H1 (cell line): ENCODE measurements at regions not wholly inside any gene's neighbourhood (a gene's known extent, or its start where the extent isn't known, plus 50 kb on each side); places are given as distances from the start of the nearest gene placed in this dataset.

Experiments
- CTCF ChIA-PET: fragments of 300-600 bp; sonication (Branson Sonifier 250); formaldehyde crosslinking; loops from one replicate; lab custom pipeline; 2021; ENCODE audit not compliant: partially characterized antibody; lab: Charles Lee
- POLR2A ChIA-PET: fragments of 300-600 bp; sonication (Branson Sonifier 250); formaldehyde crosslinking; loops from one replicate; lab custom pipeline; 2021; ENCODE audit warnings: inconsistent platforms; ENCODE audit not compliant: partially characterized antibody; lab: Charles Lee
- DNase-seq, 2 experiments: peaks; one replicate each; pipeline versions ENCODE4 v3.0.0 to v3.0.0-alpha.2; 2010 to 2022; ENCODE audit warnings: low spot score in 2 of 2, low read depth in 1 of 2, mixed read lengths in 1 of 2
- FAIRE-seq: peaks from 2 replicates; lab custom pipeline; 2011; peaks lifted over from hg19 to GRCh38; lab: Jason Lieb, UNC
- H2AFZ ChIP-seq: 2 replicates; pipeline ENCODE4 v1.8.1; 2012; ENCODE audit warnings: low read length, inconsistent platforms
- H2AK5ac ChIP-seq: 2 replicates; pipeline ENCODE4 v1.6.1; 2013; ENCODE audit warnings: low read depth, low read length
- H2BK120ac ChIP-seq: replicated peaks from 2 replicates; pipeline ENCODE3; 2013; ENCODE audit warnings: low read depth, low read length, inconsistent platforms
- H2BK12ac ChIP-seq: 2 replicates; pipeline ENCODE4 v1.6.1; 2013; ENCODE audit warnings: low read depth, low read length
- H2BK15ac ChIP-seq: 2 replicates; pipeline ENCODE4 v1.6.1; 2013; ENCODE audit warnings: low read length
- H2BK20ac ChIP-seq: 2 replicates; pipeline ENCODE4 v1.6.1; 2013; ENCODE audit warnings: low read length
- H2BK5ac ChIP-seq: 2 replicates; pipeline ENCODE4 v1.6.1; 2013; ENCODE audit warnings: low read depth, low read length
- H3K14ac ChIP-seq: 2 replicates; pipeline ENCODE4 v1.6.1; 2013; ENCODE audit warnings: inconsistent platforms; ENCODE audit not compliant: insufficient read length
- H3K18ac ChIP-seq: 2 replicates; pipeline ENCODE4 v1.6.1; 2013; ENCODE audit warnings: low read length; ENCODE audit errors: extremely low read depth
- H3K23ac ChIP-seq: 2 replicates; pipeline ENCODE4 v1.6.1; 2013; ENCODE audit warnings: inconsistent platforms; ENCODE audit not compliant: insufficient read length
- H3K23me2 ChIP-seq: 2 replicates; pipeline ENCODE4 v1.6.1; 2013; ENCODE audit warnings: low read depth, low read length
- H3K27ac ChIP-seq: 2 replicates; pipeline ENCODE4 v1.6.1; 2011; ENCODE audit warnings: low read depth, low read length, inconsistent platforms
- H3K27me3 ChIP-seq, 4 experiments: replicated peaks in 1 of 4; 1 replicate in 1 of 4; 2 replicates in 3 of 4; pipeline versions ENCODE4 v1.6.1 to v1.8.1; 2011 to 2013; ENCODE audit warnings: low read length in 3 of 4, mild to moderate bottlenecking in 3 of 4, inconsistent platforms in 2 of 4, mixed read lengths in 2 of 4, moderate library complexity in 1 of 4; ENCODE audit not compliant: control insufficient read depth in 3 of 4, insufficient read depth in 3 of 4; ENCODE audit errors: extremely low read depth in 1 of 4
- H3K36me3 ChIP-seq, 4 experiments: 2 replicates each; pipeline versions ENCODE4 v1.6.1 to v1.8.1; 2011 to 2013; ENCODE audit warnings: mild to moderate bottlenecking in 4 of 4, low read length in 3 of 4, moderate library complexity in 2 of 4, control low read depth in 1 of 4, inconsistent platforms in 1 of 4; ENCODE audit not compliant: insufficient read depth in 4 of 4, control insufficient read depth in 2 of 4
- H3K4ac ChIP-seq: replicated peaks from 2 replicates; pipeline ENCODE3; 2013; ENCODE audit warnings: low read length, low read depth, mixed read lengths, inconsistent platforms; ENCODE audit not compliant: insufficient read length
- H3K4me1 ChIP-seq, 4 experiments: replicated peaks in 1 of 4; 1 replicate in 1 of 4; 2 replicates in 3 of 4; pipeline versions ENCODE4 v1.6.1 to v1.8.1; 2011 to 2013; ENCODE audit warnings: low read length in 3 of 4, inconsistent platforms in 2 of 4, mixed read lengths in 1 of 4; ENCODE audit not compliant: insufficient read depth in 4 of 4, control insufficient read depth in 3 of 4
- H3K4me2 ChIP-seq, 2 experiments: 2 replicates each; pipeline versions ENCODE4 v1.6.1 to v1.8.1; 2011 to 2013; ENCODE audit warnings: low read depth in 2 of 2, low read length in 2 of 2, control low read depth in 1 of 2, inconsistent platforms in 1 of 2, mild to moderate bottlenecking in 1 of 2; ENCODE audit not compliant: insufficient read depth in 1 of 2
- H3K4me3 ChIP-seq, 4 experiments: fragments of 200-600, 300-600 bp in 1 of 4; sonication (generic), shearing (Covaris generic), sonication (Bioruptor Twin) in 1 of 4; 2 replicates each; pipeline versions ENCODE4 v1.5.1 to v1.8.1; 2011 to 2016; ENCODE audit warnings: low read length in 4 of 4, low read depth in 3 of 4, control low read depth in 2 of 4, inconsistent platforms in 2 of 4, mild to moderate bottlenecking in 2 of 4, mixed read lengths in 1 of 4, moderate library complexity in 1 of 4; ENCODE audit not compliant: insufficient read depth in 2 of 4; ENCODE audit errors: extremely low read depth in 1 of 4
- H3K56ac ChIP-seq: replicated peaks from 2 replicates; pipeline ENCODE3; 2013; ENCODE audit warnings: low read depth, mild to moderate bottlenecking, mixed read lengths, low read length, inconsistent platforms; ENCODE audit not compliant: insufficient read length
- H3K79me1 ChIP-seq: 2 replicates; pipeline ENCODE4 v1.6.1; 2013; ENCODE audit warnings: low read depth, low read length, control low read depth
- H3K79me2 ChIP-seq, 2 experiments: 2 replicates each; pipeline versions ENCODE4 v1.6.1 to v1.8.1; 2012 to 2013; ENCODE audit warnings: low read length in 2 of 2, mild to moderate bottlenecking in 2 of 2, inconsistent platforms in 1 of 2; ENCODE audit not compliant: insufficient read depth in 2 of 2, control insufficient read depth in 1 of 2
- H3K9ac ChIP-seq, 4 experiments: replicated peaks in 1 of 4; 1 replicate in 1 of 4; 2 replicates in 3 of 4; pipeline versions ENCODE4 v1.6.1 to v1.8.1; 2011 to 2013; ENCODE audit warnings: low read depth in 3 of 4, low read length in 3 of 4, control low read depth in 2 of 4, mild to moderate bottlenecking in 2 of 4, moderate library complexity in 2 of 4, inconsistent platforms in 1 of 4; ENCODE audit errors: extremely low read depth in 1 of 4
- H3K9me3 ChIP-seq, 2 experiments: 2 replicates each; pipeline versions ENCODE4 v1.6.1 to v1.8.1; 2012 to 2013; ENCODE audit warnings: mild to moderate bottlenecking in 2 of 2, moderate library complexity in 2 of 2, control low read depth in 1 of 2, inconsistent platforms in 1 of 2, low read depth in 1 of 2, low read length in 1 of 2, mixed read lengths in 1 of 2; ENCODE audit not compliant: insufficient read depth in 2 of 2
- H4K20me1 ChIP-seq, 2 experiments: replicated peaks in 1 of 2; 2 replicates each; pipeline versions ENCODE3 to v1.8.1; 2011 to 2013; ENCODE audit warnings: inconsistent platforms in 2 of 2, low read length in 2 of 2, mild to moderate bottlenecking in 1 of 2; ENCODE audit not compliant: insufficient read depth in 2 of 2, control insufficient read depth in 1 of 2
- H4K5ac ChIP-seq: 2 replicates; pipeline ENCODE4 v1.6.1; 2013; ENCODE audit warnings: low read length, low read depth, mixed read lengths, inconsistent platforms; ENCODE audit not compliant: insufficient read length
- H4K8ac ChIP-seq: 2 replicates; pipeline ENCODE4 v1.8.0; 2013; ENCODE audit warnings: mild to moderate bottlenecking, moderate library complexity, low read length, inconsistent platforms; ENCODE audit not compliant: insufficient read depth; ENCODE audit errors: extremely low read depth
- H4K91ac ChIP-seq: replicated peaks from 2 replicates; pipeline ENCODE3; 2013; ENCODE audit warnings: low read length, mixed read lengths, inconsistent platforms; ENCODE audit not compliant: insufficient read length
- BCL11A ChIP-seq, 2 experiments: IDR thresholded peaks; one replicate each; pipeline ENCODE4 v1.6.1; 2011; ENCODE audit warnings: low read depth in 2 of 2, low read length in 2 of 2, mild to moderate bottlenecking in 2 of 2
- EGR1 ChIP-seq: IDR thresholded peaks from 2 replicates; pipeline ENCODE4 v1.6.1; 2011; ENCODE audit warnings: low read depth, low read length, borderline replicate concordance
- HDAC2 ChIP-seq, 2 experiments: fragments of 300-600 bp in 1 of 2; sonication (generic) in 1 of 2; IDR thresholded peaks; 2 replicates each; pipeline ENCODE4 v1.6.1; 2011 to 2012; ENCODE audit warnings: low read depth in 2 of 2, low read length in 2 of 2, mild to moderate bottlenecking in 2 of 2, moderate library complexity in 2 of 2, borderline replicate concordance in 1 of 2, inconsistent platforms in 1 of 2
- KDM5A ChIP-seq: fragments of 200-600 bp; IDR thresholded peaks from 2 replicates; pipeline ENCODE4 v1.7.1; 2012; ENCODE audit warnings: mild to moderate bottlenecking, low read length, inconsistent platforms, mixed read lengths
- POLR2A ChIP-seq, 2 experiments: IDR thresholded peaks; 1 replicate in 1 of 2; 2 replicates in 1 of 2; pipeline ENCODE4 v1.6.1; 2011; ENCODE audit warnings: low read depth in 2 of 2, low read length in 2 of 2, mild to moderate bottlenecking in 2 of 2; ENCODE audit errors: control extremely low read depth in 1 of 2
- RNF2 ChIP-seq: fragments of 200-900, 300-1000 bp; sonication (generic); IDR thresholded peaks from 2 replicates; pipeline ENCODE4 v1.7.1; 2016; ENCODE audit warnings: borderline replicate concordance, low read depth, mild to moderate bottlenecking, antibody characterized with exemption, low read length; ENCODE audit not compliant: poor library complexity, severe bottlenecking; ENCODE audit errors: missing control alignments
- SP4 ChIP-seq: IDR thresholded peaks from 2 replicates; pipeline ENCODE4 v1.6.1; 2012; ENCODE audit warnings: low read length, inconsistent platforms
- SRF ChIP-seq: IDR thresholded peaks from 2 replicates; pipeline ENCODE4 v1.6.1; 2011; ENCODE audit warnings: mild to moderate bottlenecking, low read depth, low read length, moderate library complexity
- TBP ChIP-seq: IDR thresholded peaks from 2 replicates; pipeline ENCODE4 v1.6.1; 2011; ENCODE audit warnings: low read depth, low read length, improper control_type of control experiment
- WGBS, 2 experiments: shearing (Covaris generic) in 1 of 2; methylation state at CpG; one replicate each; pipeline versions ENCODE4 v1.1.6 to v1.1.7; 2013 to 2015; ENCODE audit warnings: low lambda C conversion rate in 2 of 2, mixed read lengths in 2 of 2, inconsistent platforms in 1 of 2, low coverage in 1 of 2, missing lambda C conversion rate in 1 of 2; ENCODE audit not compliant: insufficient replicate concordance in 2 of 2, insufficient coverage in 1 of 2, insufficient read length in 1 of 2; ENCODE audit errors: extremely low coverage in 1 of 2, missing lambda C conversion rate in 1 of 2; 5-methylcytosine and 5-hydroxymethylcytosine counted together
- TF ChIP-seq, protein P1 (sequence below): IDR thresholded peaks from 2 replicates; pipeline ENCODE4 v1.6.1; 2012; ENCODE audit warnings: inconsistent platforms
- TF ChIP-seq, protein P2 (sequence below): IDR thresholded peaks from 2 replicates; pipeline ENCODE4 v1.6.1; 2011; ENCODE audit warnings: low read length, improper control_type of control experiment

DNA sequence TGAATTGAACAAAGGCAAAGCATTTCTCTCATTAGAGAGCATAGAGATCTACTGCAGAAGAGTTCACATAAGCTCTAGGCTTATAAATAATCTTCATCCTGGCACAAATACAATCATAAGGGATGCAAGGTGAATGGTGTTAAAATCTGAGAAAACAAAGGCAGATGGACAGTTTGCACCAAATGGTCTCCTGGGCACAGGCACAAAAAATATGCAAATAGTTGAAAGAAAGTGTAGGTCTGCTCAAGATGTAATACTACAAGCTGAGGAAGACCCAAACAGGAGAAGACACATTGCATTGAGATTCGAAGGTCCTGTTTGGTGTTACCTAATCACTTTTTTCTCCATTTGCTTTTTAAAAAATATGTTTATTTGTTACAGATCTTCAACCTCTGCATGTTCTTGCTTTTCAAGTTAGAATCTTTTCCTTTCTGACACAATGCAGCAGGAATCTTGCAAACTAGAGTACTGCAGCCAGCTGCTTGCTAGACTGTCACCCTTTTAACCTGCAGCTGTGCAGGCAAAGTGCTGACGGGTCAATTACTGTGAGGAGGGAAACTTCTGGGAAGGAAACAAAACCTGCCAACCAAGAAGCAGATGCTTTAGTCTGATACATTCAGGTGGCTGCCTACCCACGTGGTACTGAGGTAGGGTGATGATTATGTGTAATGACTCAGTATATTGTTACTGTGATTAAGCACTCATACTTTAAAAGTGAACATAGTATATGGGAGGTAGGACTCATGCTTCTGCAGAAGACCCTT lies 1048.6 kb upstream of the SEMA6A start:
- 81% methylated on average over 3 of the region's 3 CpGs; no CpG with 5 or more reads in 1 of the 2 experiments for WGBS, 2 experiments
- no peak for FAIRE-seq
- TF ChIP-seq, protein P1, sequence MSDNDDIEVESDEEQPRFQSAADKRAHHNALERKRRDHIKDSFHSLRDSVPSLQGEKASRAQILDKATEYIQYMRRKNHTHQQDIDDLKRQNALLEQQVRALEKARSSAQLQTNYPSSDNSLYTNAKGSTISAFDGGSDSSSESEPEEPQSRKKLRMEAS, result no peak
- TF ChIP-seq, protein P2, sequence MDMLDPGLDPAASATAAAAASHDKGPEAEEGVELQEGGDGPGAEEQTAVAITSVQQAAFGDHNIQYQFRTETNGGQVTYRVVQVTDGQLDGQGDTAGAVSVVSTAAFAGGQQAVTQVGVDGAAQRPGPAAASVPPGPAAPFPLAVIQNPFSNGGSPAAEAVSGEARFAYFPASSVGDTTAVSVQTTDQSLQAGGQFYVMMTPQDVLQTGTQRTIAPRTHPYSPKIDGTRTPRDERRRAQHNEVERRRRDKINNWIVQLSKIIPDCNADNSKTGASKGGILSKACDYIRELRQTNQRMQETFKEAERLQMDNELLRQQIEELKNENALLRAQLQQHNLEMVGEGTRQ, result no peak
- no peak for TF ChIP-seq TBP
- no peak for TF ChIP-seq POLR2A (IDR thresholded peaks at IDR 0.05; ENCODE audit: control extremely low read depth in 1 of 2, low read depth in 2 of 2, low read length in 2 of 2)
- TF ChIP-seq SP4, result no peak
- TF ChIP-seq KDM5A, result no peak
- no peak for TF ChIP-seq RNF2
- no peak for TF ChIP-seq BCL11A (IDR thresholded peaks at IDR 0.05; ENCODE audit: low read depth in 2 of 2, low read length in 2 of 2)
- no peak for TF ChIP-seq SRF
- no peak for TF ChIP-seq HDAC2 (IDR thresholded peaks at IDR 0.05; ENCODE audit: borderline replicate concordance in 1 of 2, low read depth in 2 of 2, low read length in 2 of 2)
- TF ChIP-seq EGR1, result no peak

More for the DNA sequence above, 1048.6 kb upstream of the SEMA6A start:
- Histone ChIP-seq H3K23ac (no peak overlapping the region), H3K23me2 (no peaks in the 10 kb centered on the region), H3K27ac (no peak overlapping the region), H3K79me2 (no peaks in the 10 kb centered on the region), H3K4ac (no peak overlapping the region), H2BK12ac (no peak overlapping the region), H3K27me3 (no peaks in the 10 kb centered on the region), H3K18ac (no peak overlapping the region), H3K56ac (no peak overlapping the region), H3K4me1 (no peaks in the 10 kb centered on the region), H2BK120ac (no peak overlapping the region), H4K91ac (no peak overlapping the region), H3K36me3 (no peaks in the 10 kb centered on the region), H3K4me3 (no peak overlapping the region), H4K8ac (no peak overlapping the region), H3K79me1 (no peaks in the 10 kb centered on the region), H2AK5ac (no peak overlapping the region), H2BK15ac (no peak overlapping the region), H2BK5ac (no peak overlapping the region), H3K4me2 (no peak overlapping the region), H4K20me1 (no peaks in the 10 kb centered on the region), H3K9me3 (0 out of 4 replicates have a peak, but pooled peaks cover 0 to 2% of the 10 kb centered on the region in 2 experiments), H3K14ac (no peak overlapping the region), H2BK20ac (no peak overlapping the region), H2AFZ (no peak overlapping the region), H4K5ac (no peak overlapping the region), H3K9ac (no peak overlapping the region)
- no peak for DNase-seq
- ChIA-PET POLR2A (no interaction called here), CTCF (no interaction called here)
